ENCODE measurements at regions not wholly inside any gene's neighbourhood (a gene's known extent, or its start where the extent isn't known, plus 50 kb on each side); places are given as distances from the start of the nearest gene placed in this dataset.

DNA sequence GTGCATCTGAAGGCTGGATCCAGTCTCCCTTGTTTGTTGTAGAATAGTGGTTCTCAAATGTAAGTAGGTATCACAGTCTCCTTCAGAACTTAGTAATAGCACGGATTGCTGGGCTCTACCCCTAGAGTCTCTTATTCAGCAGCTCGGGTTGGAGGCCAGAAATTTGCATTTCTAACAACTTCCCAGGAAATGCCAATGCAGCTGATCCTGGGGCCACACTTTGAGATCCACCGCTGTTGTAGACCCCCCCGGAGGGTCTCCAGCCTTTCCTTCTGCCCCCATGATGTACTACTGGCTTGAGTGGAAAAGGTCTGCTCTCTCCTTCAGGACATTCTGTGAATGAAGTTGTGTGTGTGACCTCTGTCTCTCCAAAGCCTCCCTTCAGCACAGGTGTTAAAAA is 153.8 kb upstream of the CTNNB1 start:
- Histone ChIP-seq H3K36me3 (no peaks in the 10 kb centered on the region), H3K4me3 (no peak overlapping the region), H3K4me1 (peaks cover 0 to 14% (median 0%) of the 10 kb centered on the region in 12 donors), H3K27ac (no peak overlapping the region), H3K27me3 (no peaks in the 10 kb centered on the region), H3K9me3 (peaks cover 0 to 18% (median 2%) of the 10 kb centered on the region in 12 donors)
- ATAC-seq (no peak), DNase-seq (no peak)
- WGBS, 4 donors = 78 to 94% (median 90%) methylated on average over 4 of the region's 4 CpGs
- intact Hi-C loops (cut with DNase I) = no loop called here
- TF ChIP-seq POLR2A (IDR thresholded peaks at IDR 0.05) = no peak
- TF ChIP-seq, protein P1, sequence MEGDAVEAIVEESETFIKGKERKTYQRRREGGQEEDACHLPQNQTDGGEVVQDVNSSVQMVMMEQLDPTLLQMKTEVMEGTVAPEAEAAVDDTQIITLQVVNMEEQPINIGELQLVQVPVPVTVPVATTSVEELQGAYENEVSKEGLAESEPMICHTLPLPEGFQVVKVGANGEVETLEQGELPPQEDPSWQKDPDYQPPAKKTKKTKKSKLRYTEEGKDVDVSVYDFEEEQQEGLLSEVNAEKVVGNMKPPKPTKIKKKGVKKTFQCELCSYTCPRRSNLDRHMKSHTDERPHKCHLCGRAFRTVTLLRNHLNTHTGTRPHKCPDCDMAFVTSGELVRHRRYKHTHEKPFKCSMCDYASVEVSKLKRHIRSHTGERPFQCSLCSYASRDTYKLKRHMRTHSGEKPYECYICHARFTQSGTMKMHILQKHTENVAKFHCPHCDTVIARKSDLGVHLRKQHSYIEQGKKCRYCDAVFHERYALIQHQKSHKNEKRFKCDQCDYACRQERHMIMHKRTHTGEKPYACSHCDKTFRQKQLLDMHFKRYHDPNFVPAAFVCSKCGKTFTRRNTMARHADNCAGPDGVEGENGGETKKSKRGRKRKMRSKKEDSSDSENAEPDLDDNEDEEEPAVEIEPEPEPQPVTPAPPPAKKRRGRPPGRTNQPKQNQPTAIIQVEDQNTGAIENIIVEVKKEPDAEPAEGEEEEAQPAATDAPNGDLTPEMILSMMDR (IDR thresholded peaks at IDR 0.05) = no peak

DNA sequence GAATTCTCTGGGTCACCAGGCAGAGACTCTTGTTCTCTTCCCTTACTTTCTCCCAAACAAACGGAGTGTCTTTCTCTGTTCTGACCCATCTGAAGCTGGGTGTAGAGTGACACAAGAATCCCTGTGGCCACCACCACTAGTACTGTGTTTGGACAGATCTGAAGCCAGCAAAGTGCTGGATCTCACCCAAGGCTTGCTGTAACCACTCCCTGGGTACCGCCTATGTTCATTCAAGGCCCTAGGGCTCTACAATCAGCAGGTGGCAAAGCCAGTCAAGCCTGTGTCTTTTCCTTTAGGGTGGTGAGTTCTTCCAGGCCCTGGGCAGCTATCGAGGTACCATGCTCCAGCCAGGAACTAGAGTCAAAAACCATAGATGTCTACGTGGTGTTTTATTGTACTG is 149.2 kb upstream of the CTNNB1 start:
- Histone ChIP-seq H3K27ac (no peak overlapping the region), H3K4me3 (no peak overlapping the region), H3K36me3 (no peaks in the 10 kb centered on the region), H3K27me3 (no peaks in the 10 kb centered on the region), H3K4me1 (no peaks in the 10 kb centered on the region), H3K9me3 (peaks cover 0 to 18% (median 2%) of the 10 kb centered on the region in 12 donors)
- TF ChIP-seq POLR2A (IDR thresholded peaks at IDR 0.05) = no peak
- TF ChIP-seq, protein P1 (IDR thresholded peaks at IDR 0.05) = no peak
- WGBS, 4 donors = 86 to 95% (median 94%) methylated on average over 3 to 4 of the region's 4 CpGs
- DNase-seq = no peak
- intact Hi-C loops (cut with DNase I) = no loop called here
- no peak for ATAC-seq

DNA sequence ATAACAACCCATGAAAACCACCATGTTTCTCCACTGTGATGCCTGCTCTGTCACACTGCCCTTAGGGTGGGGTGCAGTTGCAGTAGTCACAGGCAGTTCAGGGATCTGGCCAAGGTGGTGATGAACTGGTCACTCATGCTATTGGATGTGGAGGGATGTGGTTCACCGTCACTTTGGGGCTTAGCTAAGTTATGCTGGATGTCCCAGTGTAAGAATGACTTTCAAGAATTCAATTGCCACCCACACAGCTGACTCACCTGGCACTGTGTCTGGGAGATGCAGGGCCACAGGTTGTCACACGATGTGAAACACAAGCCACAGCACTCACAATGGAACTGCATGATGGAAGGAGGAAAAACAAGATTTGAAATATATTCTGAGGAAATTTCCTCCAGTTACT is 146.1 kb upstream of the CTNNB1 start:
- intact Hi-C loops (cut with DNase I) = no loop called here
- no peak for TF ChIP-seq POLR2A (IDR thresholded peaks at IDR 0.05)
- TF ChIP-seq, protein P1 (IDR thresholded peaks at IDR 0.05) = no peak
- Histone ChIP-seq H3K36me3 (no peaks in the 10 kb centered on the region), H3K27ac (no peak overlapping the region), H3K9me3 (peaks cover 0 to 6% (median 0%) of the 10 kb centered on the region in 12 donors), H3K4me1 (no peaks in the 10 kb centered on the region), H3K27me3 (no peaks in the 10 kb centered on the region), H3K4me3 (no peak overlapping the region)
- ATAC-seq (no peak), DNase-seq (no peak)
- 89 to 97% (median 91%) methylated on average over 2 of the region's 2 CpGs for WGBS, 4 donors

DNA sequence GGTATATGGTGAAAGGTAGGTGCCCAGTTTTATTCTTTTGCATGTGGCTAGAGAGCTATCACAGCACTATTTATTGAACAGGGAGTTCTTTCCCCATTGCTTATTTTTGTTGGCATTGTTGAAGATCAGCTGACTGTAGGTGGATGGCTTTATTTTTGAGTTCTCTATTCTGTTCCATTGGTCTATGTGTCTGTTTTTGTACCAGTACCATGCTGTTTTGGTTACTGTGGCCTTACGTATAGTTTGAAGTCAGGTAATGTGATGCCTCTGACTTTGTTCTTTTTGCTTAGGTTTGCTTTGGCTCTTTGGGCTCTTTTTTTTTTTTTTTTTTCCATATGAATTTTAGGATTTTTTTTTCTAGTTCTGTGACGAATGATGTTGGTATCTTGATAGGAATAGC is 139.2 kb upstream of the CTNNB1 start:
- intact Hi-C loops (cut with DNase I) = no loop called here

More for the DNA sequence above, 139.2 kb upstream of the CTNNB1 start:
- H3K9me3 ChIP-seq = no peaks in the 10 kb centered on the region
- H3K4me1 ChIP-seq = no peaks in the 10 kb centered on the region
- no peak overlapping the region for H3K27ac ChIP-seq
- no peaks in the 10 kb centered on the region for H3K27me3 ChIP-seq
- no peaks in the 10 kb centered on the region for H3K36me3 ChIP-seq
- DNase-seq = no peak
- ATAC-seq = no peak
- 87 to 94% (median 92%) methylated on average over 2 of the region's 2 CpGs for WGBS, 4 donors
- TF ChIP-seq POLR2A (IDR thresholded peaks at IDR 0.05) = no peak
- TF ChIP-seq, protein P1 (IDR thresholded peaks at IDR 0.05) = no peak
- no peak overlapping the region for H3K4me3 ChIP-seq

All from heart left ventricle (tissue), 16 donors.